IPS-18c (cell line): ENCODE measurements at regions not wholly inside any gene's neighbourhood (a gene's known extent, or its start where the extent isn't known, plus 50 kb on each side); places are given as distances from the start of the nearest gene placed in this dataset.
"Not testable (repeated sequence)": the region's sequence is repeated elsewhere in the genome, so short reads cannot be mapped to it uniquely, and the experiment has no call there.

Experiments
- H3K4me3 ChIP-seq: 2 replicates; pipeline ENCODE4 v1.7.0; 2013; ENCODE audit warnings: low read depth, mild to moderate bottlenecking, low read length, moderate library complexity; ENCODE audit not compliant: insufficient read depth
- H3K9me3 ChIP-seq: one replicate; pipeline ENCODE4 v1.6.1; 2013; ENCODE audit warnings: mild to moderate bottlenecking, low read length, moderate library complexity; ENCODE audit not compliant: control insufficient read depth, insufficient read depth

- H3K9me3 ChIP-seq = no peaks in the 10 kb centered on the region
- no peak overlapping the region for H3K4me3 ChIP-seq
These were observed 140.8 kb downstream of the PCDH7 start for GRCh38 chr4:30860978-30861377.

- Histone ChIP-seq H3K4me3 (no peak overlapping the region), H3K9me3 (no peaks in the 10 kb centered on the region)
These were observed 142.0 kb downstream of the PCDH7 start for GRCh38 chr4:30862196-30862595.

GRCh38 chr4:30863021-30863420 is 142.9 kb downstream of the PCDH7 start:
- Histone ChIP-seq H3K4me3 (no peak overlapping the region), H3K9me3 (no peaks in the 10 kb centered on the region)

DNA sequence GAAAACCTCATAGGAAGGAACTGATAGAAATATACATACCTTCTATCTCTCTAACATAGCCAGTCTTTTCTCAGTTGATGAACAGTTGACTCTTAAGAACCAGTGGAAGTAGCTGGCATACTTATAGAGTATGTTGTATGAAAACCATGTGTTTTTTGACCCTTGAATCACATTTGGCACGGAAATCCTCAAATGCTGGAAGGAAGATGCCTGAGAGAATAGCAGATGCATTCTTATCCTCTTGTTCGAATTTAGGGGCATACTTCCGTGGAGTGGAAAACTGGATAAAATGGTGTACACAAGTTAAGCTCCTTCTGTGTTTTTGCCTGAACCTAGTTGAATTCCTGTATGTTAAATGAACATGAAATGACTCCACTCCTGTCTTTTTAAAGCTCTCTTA is 145.5 kb downstream of the PCDH7 start:
- no peaks in the 10 kb centered on the region for H3K9me3 ChIP-seq
- H3K4me3 ChIP-seq = no peak overlapping the region

- Histone ChIP-seq H3K9me3 (no peaks in the 10 kb centered on the region), H3K4me3 (no peak overlapping the region)
These were observed 146.2 kb downstream of the PCDH7 start for GRCh38 chr4:30866346-30866745.

GRCh38 chr4:30866907-30867306 is 146.7 kb downstream of the PCDH7 start:
- no peaks in the 10 kb centered on the region for H3K9me3 ChIP-seq
- no peak overlapping the region for H3K4me3 ChIP-seq

- Histone ChIP-seq H3K9me3 (no peaks in the 10 kb centered on the region), H3K4me3 (no peak overlapping the region)
These were observed 147.3 kb downstream of the PCDH7 start for GRCh38 chr4:30867427-30867826.

- H3K9me3 ChIP-seq = no peaks in the 10 kb centered on the region
- H3K4me3 ChIP-seq = no peak overlapping the region
These were observed 148.1 kb downstream of the PCDH7 start for GRCh38 chr4:30868111-30868895.

DNA sequence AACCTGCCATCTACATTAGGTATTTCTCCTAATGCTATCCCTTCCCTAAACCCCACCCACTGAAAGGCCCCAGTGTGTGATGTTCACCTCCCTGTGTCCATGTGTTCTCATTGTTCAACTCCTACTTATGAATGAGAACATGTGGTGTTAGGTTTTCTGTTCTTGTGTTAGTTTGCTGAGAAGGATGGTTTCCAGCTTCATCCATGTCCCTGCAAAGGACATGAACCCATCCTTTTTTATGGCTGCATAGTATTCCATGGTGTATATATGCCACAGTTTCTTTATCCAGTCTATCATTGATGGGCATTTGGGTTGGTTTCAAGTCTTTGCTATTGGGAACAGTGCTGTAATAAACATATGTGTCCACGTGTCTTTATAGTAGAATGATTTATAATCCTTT is 149.2 kb downstream of the PCDH7 start:
- H3K4me3 ChIP-seq, H3K9me3 ChIP-seq: not testable (repeated sequence)

- no peak overlapping the region for H3K4me3 ChIP-seq
- no peaks in the 10 kb centered on the region for H3K9me3 ChIP-seq
These were observed 150.3 kb downstream of the PCDH7 start for GRCh38 chr4:30870513-30870912.

GRCh38 chr4:30875658-30876269 is 155.6 kb downstream of the PCDH7 start:
- H3K4me3 ChIP-seq = no peak overlapping the region
- no peaks in the 10 kb centered on the region for H3K9me3 ChIP-seq

DNA sequence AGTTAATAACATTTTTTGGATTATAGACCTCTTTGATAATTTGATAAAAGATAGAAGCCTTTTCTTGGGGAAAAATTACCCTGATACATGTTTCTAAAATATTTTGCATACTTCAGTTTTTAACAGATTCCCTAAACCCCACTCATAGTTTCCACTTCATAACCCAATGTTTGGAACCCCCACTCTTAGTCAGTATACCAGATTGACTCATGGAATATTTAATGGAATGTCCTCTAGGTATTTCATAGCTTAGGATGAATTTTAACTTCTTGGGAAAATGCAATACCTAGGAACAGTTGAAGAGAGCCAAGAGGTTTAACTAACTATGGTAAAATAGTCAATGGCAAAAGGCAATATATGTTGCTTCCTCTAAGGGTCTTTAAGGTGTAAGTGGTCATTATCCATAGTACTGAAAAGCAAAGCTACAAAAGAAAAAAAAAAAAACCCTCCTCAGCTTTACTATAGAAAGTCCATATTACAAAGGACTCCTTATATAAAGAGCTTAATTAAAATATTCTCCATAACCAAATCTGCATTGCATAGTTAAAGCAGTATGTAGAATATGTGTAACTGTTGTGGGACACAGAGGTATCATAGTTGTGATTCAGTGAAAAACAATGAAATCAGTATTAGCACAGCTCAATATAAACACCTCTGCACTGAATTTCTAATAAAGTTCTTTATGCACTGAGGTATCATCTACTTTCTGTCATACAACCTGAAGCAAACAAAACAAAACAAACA is 159.9 kb downstream of the PCDH7 start:
- Histone ChIP-seq H3K4me3 (no peak overlapping the region), H3K9me3 (no peaks in the 10 kb centered on the region)

- Histone ChIP-seq H3K4me3 (no peak overlapping the region), H3K9me3 (no peaks in the 10 kb centered on the region)
These were observed 161.8 kb downstream of the PCDH7 start for GRCh38 chr4:30881985-30882384.

DNA sequence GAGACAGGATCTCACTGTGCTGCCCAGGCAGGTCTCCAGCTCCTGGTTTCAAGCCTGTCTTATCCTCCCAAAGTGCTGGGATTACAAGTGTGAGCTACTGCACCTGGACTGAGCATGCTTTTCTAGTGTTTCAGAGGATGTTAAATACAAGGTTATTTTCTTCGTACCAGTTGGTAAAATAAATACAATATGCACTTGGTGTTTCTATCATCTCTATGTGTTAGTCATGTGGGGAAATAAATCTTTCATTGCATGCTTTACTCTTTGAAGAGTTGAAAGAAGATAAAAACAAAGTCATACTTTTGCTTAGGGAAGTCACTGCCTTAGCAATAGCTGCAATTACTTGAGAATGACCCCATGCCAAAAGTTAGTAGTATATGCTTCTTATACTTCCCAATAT is 162.3 kb downstream of the PCDH7 start:
- Histone ChIP-seq H3K9me3 (no peaks in the 10 kb centered on the region), H3K4me3 (no peak overlapping the region)

- no peaks in the 10 kb centered on the region for H3K9me3 ChIP-seq
- no peak overlapping the region for H3K4me3 ChIP-seq
These were observed 163.0 kb downstream of the PCDH7 start for GRCh38 chr4:30882995-30883675.

DNA sequence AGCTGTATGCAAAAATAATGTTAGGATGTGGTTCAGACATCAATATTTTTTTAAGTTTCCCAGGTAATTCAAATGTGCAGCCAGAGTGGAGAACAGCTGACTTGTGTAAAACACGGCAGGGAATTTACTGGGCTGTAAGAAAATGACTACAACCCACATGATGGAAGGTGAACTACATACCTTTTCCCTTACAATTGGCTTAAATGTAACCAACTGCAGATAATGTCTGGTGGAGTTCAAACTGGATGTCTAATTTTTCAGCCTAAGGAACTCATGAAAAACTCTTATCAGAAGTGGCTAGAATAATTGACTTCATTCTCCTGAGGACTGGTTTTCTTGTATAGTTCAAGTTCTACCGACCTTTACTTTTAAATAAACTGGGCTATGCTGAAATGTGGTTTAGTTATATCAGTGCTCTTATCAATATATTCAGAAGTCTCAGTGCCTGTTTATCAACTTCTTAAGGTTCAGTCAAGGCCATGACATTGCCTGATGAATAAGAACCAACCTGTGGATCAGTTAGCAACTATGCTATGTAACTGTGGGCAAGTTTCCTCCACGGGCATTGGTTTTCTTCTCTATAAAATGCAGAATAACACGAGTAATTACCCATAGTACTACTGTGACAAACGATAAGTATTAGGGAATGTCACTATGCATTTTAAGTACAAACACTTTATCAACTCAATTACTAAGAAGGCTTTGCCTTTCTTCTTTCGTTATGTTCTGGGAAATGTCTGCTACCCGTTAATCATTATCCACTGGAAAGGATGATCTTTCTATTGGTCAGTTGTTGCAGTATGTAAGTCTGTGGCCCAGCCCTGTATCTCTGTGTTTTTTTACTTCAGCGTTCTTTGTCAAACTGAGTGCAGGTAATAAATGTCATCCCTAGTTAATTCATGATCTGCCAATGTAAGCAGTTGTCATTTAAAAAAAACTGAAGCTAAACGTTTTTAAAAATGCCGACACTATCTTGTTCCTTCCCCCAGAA is 181.6 kb downstream of the PCDH7 start:
- no peaks in the 10 kb centered on the region for H3K9me3 ChIP-seq
- no peak overlapping the region for H3K4me3 ChIP-seq
